ENCODE measurements at regions not wholly inside any gene's neighbourhood (a gene's known extent, or its start where the extent isn't known, plus 50 kb on each side); places are given as distances from the start of the nearest gene placed in this dataset.

GRCh38 chr12:124405592-124405991 lies 110.7 kb downstream of the RFLNA start:
- no peaks in the 10 kb centered on the region for H3K9me3 Mint-ChIP-seq (ENCODE audit: low read depth, unreplicated experiment)

GRCh38 chr12:124405151-124405550 lies 110.3 kb downstream of the RFLNA start:
- H3K4me3 Mint-ChIP-seq (ENCODE audit: low read depth, unreplicated experiment) = no peak overlapping the region
- no peaks in the 10 kb centered on the region for H3K4me1 Mint-ChIP-seq (ENCODE audit: low read depth, unreplicated experiment)
- no peaks in the 10 kb centered on the region for H3K27me3 Mint-ChIP-seq (ENCODE audit: unreplicated experiment)
- no peak for DNase-seq
- intact Hi-C loops (cut with micrococcal nuclease; ENCODE audit: unreplicated experiment) = no loop called here
- no peak overlapping the region for H3K27ac Mint-ChIP-seq (ENCODE audit: unreplicated experiment)
- no peak for TF ChIP-seq CTCF (IDR thresholded peaks at IDR 0.05; ENCODE audit: unreplicated experiment)
- H3K36me3 Mint-ChIP-seq (ENCODE audit: insufficient read depth, unreplicated experiment) = peaks cover 80% of the 10 kb centered on the region
- no peaks in the 10 kb centered on the region for H3K9me3 Mint-ChIP-seq (ENCODE audit: low read depth, unreplicated experiment)
- BruUV-seq (replicated peaks) = no TSS peak
- CTCF ChIA-PET = no interaction called here

More at GRCh38 chr12:124405592-124405991, 110.7 kb downstream of the RFLNA start:
- H3K36me3 Mint-ChIP-seq (ENCODE audit: insufficient read depth, unreplicated experiment) = peaks cover 76% of the 10 kb centered on the region
- DNase-seq = no peak
- CTCF ChIA-PET = no interaction called here
- no peak overlapping the region for H3K27ac Mint-ChIP-seq (ENCODE audit: unreplicated experiment)
- no peaks in the 10 kb centered on the region for H3K4me1 Mint-ChIP-seq (ENCODE audit: low read depth, unreplicated experiment)
- no peak for TF ChIP-seq CTCF (IDR thresholded peaks at IDR 0.05; ENCODE audit: unreplicated experiment)
- intact Hi-C loops (cut with micrococcal nuclease; ENCODE audit: unreplicated experiment) = no loop called here
- H3K27me3 Mint-ChIP-seq (ENCODE audit: unreplicated experiment) = no peaks in the 10 kb centered on the region
- no peak overlapping the region for H3K4me3 Mint-ChIP-seq (ENCODE audit: low read depth, unreplicated experiment)
- BruUV-seq (replicated peaks) = no TSS peak

- no peak overlapping the region for H3K27ac Mint-ChIP-seq (ENCODE audit: unreplicated experiment)
- no peaks in the 10 kb centered on the region for H3K27me3 Mint-ChIP-seq (ENCODE audit: unreplicated experiment)
- H3K4me1 Mint-ChIP-seq (ENCODE audit: low read depth, unreplicated experiment) = no peaks in the 10 kb centered on the region
- no peak overlapping the region for H3K4me3 Mint-ChIP-seq (ENCODE audit: low read depth, unreplicated experiment)
- H3K36me3 Mint-ChIP-seq (ENCODE audit: insufficient read depth, unreplicated experiment) = peaks cover 86% of the 10 kb centered on the region
- no peak for TF ChIP-seq CTCF (IDR thresholded peaks at IDR 0.05; ENCODE audit: unreplicated experiment)
- no peak for DNase-seq
- H3K9me3 Mint-ChIP-seq (ENCODE audit: low read depth, unreplicated experiment) = no peaks in the 10 kb centered on the region
- intact Hi-C loops (cut with micrococcal nuclease; ENCODE audit: unreplicated experiment) = no loop called here
- BruUV-seq (replicated peaks) = no TSS peak
- CTCF ChIA-PET = no interaction called here
Observed at GRCh38 chr12:124404162-124404784, 109.4 kb downstream of the RFLNA start.

GRCh38 chr12:124403273-124403672 lies 108.4 kb downstream of the RFLNA start:
- DNase-seq = no peak
- Mint-ChIP-seq H3K27ac (ENCODE audit: unreplicated experiment) (no peak overlapping the region), H3K27me3 (ENCODE audit: unreplicated experiment) (no peaks in the 10 kb centered on the region), H3K4me1 (ENCODE audit: low read depth, unreplicated experiment) (no peaks in the 10 kb centered on the region), H3K4me3 (ENCODE audit: low read depth, unreplicated experiment) (no peak overlapping the region), H3K36me3 (ENCODE audit: insufficient read depth, unreplicated experiment) (peaks cover 87% of the 10 kb centered on the region), H3K9me3 (ENCODE audit: low read depth, unreplicated experiment) (no peaks in the 10 kb centered on the region)
- intact Hi-C loops (cut with micrococcal nuclease; ENCODE audit: unreplicated experiment) = no loop called here
- CTCF ChIA-PET = no interaction called here
- TF ChIP-seq CTCF (IDR thresholded peaks at IDR 0.05; ENCODE audit: unreplicated experiment) = no peak
- BruUV-seq (replicated peaks) = no TSS peak
